IMR-90 (cell line): ENCODE measurements at regions not wholly inside any gene's neighbourhood (a gene's known extent, or its start where the extent isn't known, plus 50 kb on each side); places are given as distances from the start of the nearest gene placed in this dataset.

ENCODE experiments used
- ATAC-seq: fragments of 200-7000 bp; cut with Tn5 transposase; 2 replicates; pipeline ENCODE4 v1.9.1; 2020; ENCODE audit warnings: low read depth, mild to moderate bottlenecking, moderate library complexity
- BruUV-seq: library from RNA; stranded (reverse); fragments of 400-500 nt; replicated peaks from 2 replicates; lab custom pipeline; 2021; lab: Mats Ljungman, UMichigan
- CTCF ChIA-PET: fragments of 300-600 bp; formaldehyde crosslinking; extraction: SDS; loops from one replicate; lab custom pipeline; 2021; ENCODE audit warnings: antibody characterized with exemption; lab: Yijun Ruan, JAX
- POLR2A ChIA-PET: fragments of 300-600 bp; sonication (Branson Sonifier 250); formaldehyde crosslinking; loops from one replicate; lab custom pipeline; 2022; ENCODE audit warnings: antibody characterized with exemption; ENCODE audit not compliant: unreplicated experiment; lab: Charles Lee
- DNase-seq: peaks from one replicate; pipeline ENCODE4 v3.0.0; 2013
- H2AFZ ChIP-seq: replicated peaks from 2 replicates; pipeline ENCODE3; 2013; ENCODE audit warnings: low read length, mild to moderate bottlenecking; ENCODE audit not compliant: poor library complexity
- H2AK5ac ChIP-seq: 2 replicates; pipeline ENCODE4 v1.6.1; 2013; ENCODE audit warnings: low read depth, low read length, inconsistent platforms
- H2AK9ac ChIP-seq: replicated peaks from 2 replicates; pipeline ENCODE3; 2013; ENCODE audit warnings: mild to moderate bottlenecking, low read depth, low read length, moderate library complexity; ENCODE audit not compliant: poor library complexity
- H2BK120ac ChIP-seq: 2 replicates; pipeline ENCODE4 v1.6.1; 2013; ENCODE audit warnings: low read depth, low read length, inconsistent platforms
- H2BK15ac ChIP-seq: 3 replicates; pipeline ENCODE4 v1.6.1; 2013; ENCODE audit warnings: low read depth, low read length, inconsistent platforms
- H2BK20ac ChIP-seq: 2 replicates; pipeline ENCODE4 v1.6.1; 2013; ENCODE audit warnings: low read depth, mild to moderate bottlenecking, inconsistent platforms, low read length, moderate library complexity
- H2BK5ac ChIP-seq: 2 replicates; pipeline ENCODE4 v1.6.1; 2013; ENCODE audit warnings: mild to moderate bottlenecking, low read depth, low read length, inconsistent platforms; ENCODE audit not compliant: poor library complexity, severe bottlenecking
- H3K14ac ChIP-seq: replicated peaks from 2 replicates; pipeline ENCODE4 v1.6.1; 2013; ENCODE audit warnings: low read depth, low read length, inconsistent platforms
- H3K18ac ChIP-seq: 2 replicates; pipeline ENCODE4 v1.6.1; 2013; ENCODE audit warnings: low read depth, low read length, control low read depth
- H3K23ac ChIP-seq: 2 replicates; pipeline ENCODE4 v1.6.1; 2013; ENCODE audit warnings: low read depth, low read length, inconsistent platforms
- H3K27ac ChIP-seq: 2 replicates; pipeline ENCODE4 v1.5.1; 2013; ENCODE audit warnings: mild to moderate bottlenecking, control low read depth, low read length; ENCODE audit not compliant: insufficient read depth
- H3K27me3 ChIP-seq: 2 replicates; pipeline ENCODE4 v1.6.1; 2013; ENCODE audit warnings: low read length; ENCODE audit not compliant: control insufficient read depth, insufficient read depth
- H3K36me3 ChIP-seq: 2 replicates; pipeline ENCODE4 v1.6.1; 2013; ENCODE audit warnings: low read length, mixed read lengths; ENCODE audit not compliant: control insufficient read depth, insufficient read depth
- H3K4ac ChIP-seq: 2 replicates; pipeline ENCODE4 v1.6.1; 2013; ENCODE audit warnings: low read depth, low read length, inconsistent platforms
- H3K4me1 ChIP-seq: 2 replicates; pipeline ENCODE4 v1.6.1; 2013; ENCODE audit warnings: low read length, mixed read lengths; ENCODE audit not compliant: control insufficient read depth, insufficient read depth
- H3K4me2 ChIP-seq: 2 replicates; pipeline ENCODE4 v1.6.1; 2013; ENCODE audit warnings: low read depth, mild to moderate bottlenecking, control low read depth, low read length, moderate library complexity
- H3K4me3 ChIP-seq: 2 replicates; pipeline ENCODE4 v1.5.1; 2013; ENCODE audit warnings: low read depth, mild to moderate bottlenecking, control low read depth, low read length, moderate library complexity; ENCODE audit not compliant: insufficient read depth
- H3K56ac ChIP-seq: 2 replicates; pipeline ENCODE4 v1.6.1; 2013; ENCODE audit warnings: low read length, inconsistent platforms; ENCODE audit not compliant: insufficient read depth; ENCODE audit errors: extremely low read depth
- H3K79me1 ChIP-seq, 2 experiments: 2 replicates each; pipeline ENCODE4 v1.6.1; 2013; ENCODE audit warnings: low read length in 2 of 2, inconsistent platforms in 1 of 2, low read depth in 1 of 2
- H3K9ac ChIP-seq: 2 replicates; pipeline ENCODE4 v1.6.1; 2013; ENCODE audit warnings: low read depth, low read length, control low read depth
- H3K9me1 ChIP-seq: 2 replicates; pipeline ENCODE4 v1.6.1; 2013; ENCODE audit warnings: low read length, inconsistent platforms; ENCODE audit not compliant: insufficient read depth
- H3K9me3 ChIP-seq: 2 replicates; pipeline ENCODE4 v1.6.1; 2013; ENCODE audit warnings: low read length; ENCODE audit not compliant: control insufficient read depth, insufficient read depth
- H4K20me1 ChIP-seq: 2 replicates; pipeline ENCODE4 v1.6.1; 2013; ENCODE audit warnings: low read length, inconsistent platforms; ENCODE audit not compliant: insufficient read depth
- H4K5ac ChIP-seq: 2 replicates; pipeline ENCODE4 v1.6.1; 2013; ENCODE audit warnings: mild to moderate bottlenecking, low read depth, low read length, control low read depth
- H4K8ac ChIP-seq, 2 experiments: 2 replicates each; pipeline ENCODE4 v1.6.1; 2013; ENCODE audit warnings: low read depth in 2 of 2, low read length in 2 of 2, control low read depth in 1 of 2, inconsistent platforms in 1 of 2
- H4K91ac ChIP-seq: 2 replicates; pipeline ENCODE4 v1.6.1; 2013; ENCODE audit warnings: low read depth, low read length, inconsistent platforms; ENCODE audit not compliant: insufficient read depth
- BHLHE40 ChIP-seq: fragments of 150-350 bp; IDR thresholded peaks from 2 replicates; pipeline ENCODE4 v1.6.1; 2016; ENCODE audit warnings: mild to moderate bottlenecking, low read depth, low read length
- CEBPB ChIP-seq: IDR thresholded peaks from 2 replicates; pipeline ENCODE4 v1.6.1; 2012; ENCODE audit warnings: low read depth, low read length, improper control_type of control experiment
- CHD1 ChIP-seq: IDR thresholded peaks from 2 replicates; pipeline ENCODE4 v1.6.1; 2012; ENCODE audit warnings: low read depth, low read length, improper control_type of control experiment
- FOS ChIP-seq: fragments of 150-350 bp; IDR thresholded peaks from 2 replicates; pipeline ENCODE4 v1.6.1; 2016; ENCODE audit warnings: low read depth, low read length
- MAFK ChIP-seq: IDR thresholded peaks from 2 replicates; pipeline ENCODE4 v1.6.1; 2012; ENCODE audit warnings: low read depth, low read length, improper control_type of control experiment
- MAZ ChIP-seq: IDR thresholded peaks from 2 replicates; pipeline ENCODE4 v1.6.1; 2012; ENCODE audit warnings: low read depth, mild to moderate bottlenecking, low read length, improper control_type of control experiment, moderate library complexity, borderline replicate concordance
- NFE2L2 ChIP-seq: fragments of 150-350 bp; IDR thresholded peaks from 2 replicates; pipeline ENCODE4 v1.6.1; 2016; ENCODE audit warnings: low read depth, mild to moderate bottlenecking, low read length
- POLR2A ChIP-seq: IDR thresholded peaks from 2 replicates; pipeline ENCODE4 v1.6.1; 2012; ENCODE audit warnings: mild to moderate bottlenecking, low read depth, low read length
- RCOR1 ChIP-seq: IDR thresholded peaks from 2 replicates; pipeline ENCODE4 v1.6.1; 2012; ENCODE audit warnings: mild to moderate bottlenecking, low read length, improper control_type of control experiment; ENCODE audit not compliant: insufficient replicate concordance
- RFX5 ChIP-seq: IDR thresholded peaks from 2 replicates; pipeline ENCODE4 v1.8.0; 2012; ENCODE audit warnings: low read depth, mild to moderate bottlenecking, low read length, moderate library complexity
- SMC3 ChIP-seq: fragments of 150-350 bp; IDR thresholded peaks from 2 replicates; pipeline ENCODE4 v1.6.1; 2016; ENCODE audit warnings: low read depth, mild to moderate bottlenecking, antibody characterized with exemption, low read length, moderate library complexity
- WGBS, 2 experiments: methylation state at CpG; one replicate each; pipeline versions ENCODE4 v1.1.5 to v1.1.7; 2013; ENCODE audit warnings: missing lambda C conversion rate in 2 of 2; ENCODE audit not compliant: insufficient read length in 1 of 2; ENCODE audit errors: extremely low coverage in 2 of 2; 5-methylcytosine and 5-hydroxymethylcytosine counted together
- dilution Hi-C: fragments of 300-500 bp; cut with HindIII; formaldehyde crosslinking; loops from one replicate; pipeline ENCODE4 v1.14.3; 2018; ENCODE audit warnings: low sequenced_read_pairs; ENCODE audit not compliant: unreplicated experiment
- in situ Hi-C: fragments of 300-500 bp; cut with MboI; formaldehyde crosslinking; loops from 3 replicates; pipeline ENCODE4 v1.14.3; 2019; ENCODE audit warnings: low sequenced_read_pairs, inconsistent platforms, mixed read lengths
- intact Hi-C: fragments of 100-400 bp; cut with micrococcal nuclease; formaldehyde crosslinking; loops from 2 replicates; pipeline ENCODE4 v1.10.0; 2022
- TF ChIP-seq, protein P1 (sequence below): conservative IDR thresholded peaks from 2 replicates; pipeline ENCODE4 v1.5.1; 2012; ENCODE audit warnings: mild to moderate bottlenecking, low read depth, low read length, improper control_type of control experiment
- TF ChIP-seq, protein P2 (sequence below): fragments of 150-350 bp; IDR thresholded peaks from 2 replicates; pipeline ENCODE4 v1.6.1; 2016; ENCODE audit warnings: low read depth, mild to moderate bottlenecking, low read length, moderate library complexity, borderline replicate concordance
- TF ChIP-seq, protein P3 (sequence below): fragments of 150-350 bp; IDR thresholded peaks from 2 replicates; pipeline ENCODE4 v1.6.1; 2017; ENCODE audit warnings: mild to moderate bottlenecking, antibody characterized with exemption, low read length, low read depth

DNA sequence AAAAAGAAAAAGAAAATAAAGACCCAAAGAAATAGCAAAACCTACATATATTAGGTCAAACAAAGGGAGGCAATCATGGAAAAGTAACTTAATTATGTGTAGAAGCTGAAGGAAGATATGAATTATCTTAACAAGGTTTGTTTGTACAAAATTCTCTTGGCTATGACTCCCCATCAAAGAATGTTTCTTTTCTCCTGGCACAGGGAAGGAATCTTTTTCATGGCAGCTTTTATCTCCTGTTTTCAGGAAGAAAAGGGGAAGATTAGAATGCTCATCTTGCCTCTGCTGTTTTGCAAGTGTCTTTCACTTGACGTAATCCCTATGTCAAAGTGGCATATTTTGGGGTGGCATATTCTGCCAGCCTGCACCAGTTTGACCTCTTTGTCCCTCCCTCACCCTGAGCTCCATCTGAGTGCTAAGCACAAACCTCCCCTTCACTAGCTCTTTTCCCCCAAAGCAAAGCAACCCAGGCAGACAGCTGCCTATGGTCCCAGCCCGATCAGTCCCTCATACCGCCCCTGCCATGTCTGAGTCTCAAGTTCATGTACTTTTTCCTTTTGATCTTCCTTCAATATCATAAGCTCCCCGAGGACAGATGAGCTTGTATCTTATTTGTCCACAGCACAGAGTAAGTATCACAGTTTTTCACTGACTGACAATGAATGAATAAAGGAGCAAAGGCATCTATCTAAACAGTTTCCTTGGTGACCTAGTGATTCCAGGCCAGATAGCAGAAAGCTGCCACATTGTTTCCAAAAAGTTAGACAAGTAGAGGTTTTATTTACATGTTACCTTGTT, 242.8 kb upstream of the ANKRD55 start:
- peak overlapping the region; percentile 89 for H3K14ac ChIP-seq
- H3K18ac ChIP-seq: peak overlapping the region; percentile 80
- no peaks in the 10 kb centered on the region for H3K36me3 ChIP-seq
- no peaks in the 10 kb centered on the region for H4K20me1 ChIP-seq
- H4K91ac ChIP-seq: peak overlapping the region; percentile 91
- in situ Hi-C loops (no loop called here), intact Hi-C loops (loop anchor here (5.0 kb wide), 2 partner anchors 59 to 119 kb away; no protein-coding TSS in a partner anchor), dilution Hi-C loops (no loop called here)
- peak overlapping the region; percentile 35 for H2AK9ac ChIP-seq
- H3K9me1 ChIP-seq: peaks cover 19% of the 10 kb centered on the region
- no peak overlapping the region; the same call in 1 of the 2 replicates for H3K4me2 ChIP-seq
- H3K23ac ChIP-seq: peak overlapping the region; percentile 93
- peak overlapping the region; percentile 98 for H2BK120ac ChIP-seq
- WGBS, 2 experiments: no CpG with 5 or more reads among the region's 4 CpGs
- H3K9me3 ChIP-seq: no peaks in the 10 kb centered on the region
- H4K8ac ChIP-seq: peak overlapping the region in 1 of 2 experiments; percentile 95; a peak in 3 of 4 replicates
- peak overlapping the region; percentile 86 for H2AFZ ChIP-seq
- H3K4ac ChIP-seq: peak overlapping the region; percentile 94
- H4K5ac ChIP-seq: peak overlapping the region; percentile 15; the same call in 1 of the 2 replicates
- no TSS peak for BruUV-seq
- peaks cover 24% of the 10 kb centered on the region for H3K4me1 ChIP-seq
- H2BK15ac ChIP-seq: peak overlapping the region; percentile 78; the same call in 2 of the 3 replicates
- H2AK5ac ChIP-seq: peak overlapping the region; percentile 77
- POLR2A ChIA-PET: no interaction called here
- H3K79me1 ChIP-seq: peaks cover 0 to 4% of the 10 kb centered on the region in 2 experiments; a peak in 1 of 4 replicates
- H2BK5ac ChIP-seq: peak overlapping the region; percentile 70
- peak overlapping the region; percentile 46; the same call in 1 of the 2 replicates for H3K56ac ChIP-seq
- no peaks in the 10 kb centered on the region for H3K27me3 ChIP-seq
- no peak overlapping the region for H3K4me3 ChIP-seq
- peak overlapping the region; percentile 60 for H3K27ac ChIP-seq
- peak overlapping the region; percentile 97 for H2BK20ac ChIP-seq
- DNase-seq (peak; percentile 50), ATAC-seq (peak; percentile 22)
- H3K9ac ChIP-seq: peak overlapping the region; percentile 33; the same call in 1 of the 2 replicates
- CTCF ChIA-PET: interaction anchor here (0.7 to 1.0 kb wide), 3 partner anchors 64 to 360 kb away, joined by 3 to 4 read pairs (median 3); no protein-coding TSS in a partner anchor
- TF ChIP-seq, protein P1, sequence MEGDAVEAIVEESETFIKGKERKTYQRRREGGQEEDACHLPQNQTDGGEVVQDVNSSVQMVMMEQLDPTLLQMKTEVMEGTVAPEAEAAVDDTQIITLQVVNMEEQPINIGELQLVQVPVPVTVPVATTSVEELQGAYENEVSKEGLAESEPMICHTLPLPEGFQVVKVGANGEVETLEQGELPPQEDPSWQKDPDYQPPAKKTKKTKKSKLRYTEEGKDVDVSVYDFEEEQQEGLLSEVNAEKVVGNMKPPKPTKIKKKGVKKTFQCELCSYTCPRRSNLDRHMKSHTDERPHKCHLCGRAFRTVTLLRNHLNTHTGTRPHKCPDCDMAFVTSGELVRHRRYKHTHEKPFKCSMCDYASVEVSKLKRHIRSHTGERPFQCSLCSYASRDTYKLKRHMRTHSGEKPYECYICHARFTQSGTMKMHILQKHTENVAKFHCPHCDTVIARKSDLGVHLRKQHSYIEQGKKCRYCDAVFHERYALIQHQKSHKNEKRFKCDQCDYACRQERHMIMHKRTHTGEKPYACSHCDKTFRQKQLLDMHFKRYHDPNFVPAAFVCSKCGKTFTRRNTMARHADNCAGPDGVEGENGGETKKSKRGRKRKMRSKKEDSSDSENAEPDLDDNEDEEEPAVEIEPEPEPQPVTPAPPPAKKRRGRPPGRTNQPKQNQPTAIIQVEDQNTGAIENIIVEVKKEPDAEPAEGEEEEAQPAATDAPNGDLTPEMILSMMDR: no peak
- TF ChIP-seq FOS (no peak), RFX5 (no peak), CEBPB (no peak), BHLHE40 (no peak), SMC3 (no peak), CHD1 (no peak), MAZ (no peak), POLR2A (no peak), RCOR1 (no peak), NFE2L2 (no peak), MAFK (no peak)
- TF ChIP-seq, protein P2, sequence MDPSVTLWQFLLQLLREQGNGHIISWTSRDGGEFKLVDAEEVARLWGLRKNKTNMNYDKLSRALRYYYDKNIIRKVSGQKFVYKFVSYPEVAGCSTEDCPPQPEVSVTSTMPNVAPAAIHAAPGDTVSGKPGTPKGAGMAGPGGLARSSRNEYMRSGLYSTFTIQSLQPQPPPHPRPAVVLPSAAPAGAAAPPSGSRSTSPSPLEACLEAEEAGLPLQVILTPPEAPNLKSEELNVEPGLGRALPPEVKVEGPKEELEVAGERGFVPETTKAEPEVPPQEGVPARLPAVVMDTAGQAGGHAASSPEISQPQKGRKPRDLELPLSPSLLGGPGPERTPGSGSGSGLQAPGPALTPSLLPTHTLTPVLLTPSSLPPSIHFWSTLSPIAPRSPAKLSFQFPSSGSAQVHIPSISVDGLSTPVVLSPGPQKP: no peak
- TF ChIP-seq, protein P3, sequence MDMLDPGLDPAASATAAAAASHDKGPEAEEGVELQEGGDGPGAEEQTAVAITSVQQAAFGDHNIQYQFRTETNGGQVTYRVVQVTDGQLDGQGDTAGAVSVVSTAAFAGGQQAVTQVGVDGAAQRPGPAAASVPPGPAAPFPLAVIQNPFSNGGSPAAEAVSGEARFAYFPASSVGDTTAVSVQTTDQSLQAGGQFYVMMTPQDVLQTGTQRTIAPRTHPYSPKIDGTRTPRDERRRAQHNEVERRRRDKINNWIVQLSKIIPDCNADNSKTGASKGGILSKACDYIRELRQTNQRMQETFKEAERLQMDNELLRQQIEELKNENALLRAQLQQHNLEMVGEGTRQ: no peak
